GM11168 (cell line): ENCODE measurements at regions not wholly inside any gene's neighbourhood (a gene's known extent, or its start where the extent isn't known, plus 50 kb on each side); places are given as distances from the start of the nearest gene placed in this dataset.
"Not testable (repeated sequence)": the region's sequence is repeated elsewhere in the genome, so short reads cannot be mapped to it uniquely, and the experiment has no call there.

Experiments
- in situ Hi-C: fragments of 300-500 bp; cut with MboI; formaldehyde crosslinking; loops from one replicate; pipeline ENCODE4 v1.12.0; 2022; ENCODE audit warnings: low sequenced_read_pairs; ENCODE audit not compliant: unreplicated experiment

DNA sequence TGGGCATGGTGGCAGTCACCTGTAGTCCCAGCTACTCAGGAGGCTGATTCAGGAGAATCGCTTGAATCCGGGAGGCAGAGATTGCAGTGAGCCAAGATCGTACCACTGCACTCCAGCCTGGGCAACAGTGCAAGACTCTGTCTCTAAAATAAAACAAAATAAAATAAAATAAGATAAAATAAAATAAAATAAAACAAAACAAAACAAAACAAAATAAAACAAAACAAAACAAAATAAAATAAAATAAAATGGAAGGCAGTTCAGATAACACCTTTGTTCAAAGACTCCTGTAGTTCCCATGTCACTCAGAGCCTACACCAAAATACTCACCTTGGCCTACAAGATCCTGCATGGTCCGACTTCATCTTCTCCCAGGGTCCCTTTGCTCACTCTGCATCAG, 61.3 kb downstream of the SYF2 start:
- in situ Hi-C loops = not testable (repeated sequence)

DNA sequence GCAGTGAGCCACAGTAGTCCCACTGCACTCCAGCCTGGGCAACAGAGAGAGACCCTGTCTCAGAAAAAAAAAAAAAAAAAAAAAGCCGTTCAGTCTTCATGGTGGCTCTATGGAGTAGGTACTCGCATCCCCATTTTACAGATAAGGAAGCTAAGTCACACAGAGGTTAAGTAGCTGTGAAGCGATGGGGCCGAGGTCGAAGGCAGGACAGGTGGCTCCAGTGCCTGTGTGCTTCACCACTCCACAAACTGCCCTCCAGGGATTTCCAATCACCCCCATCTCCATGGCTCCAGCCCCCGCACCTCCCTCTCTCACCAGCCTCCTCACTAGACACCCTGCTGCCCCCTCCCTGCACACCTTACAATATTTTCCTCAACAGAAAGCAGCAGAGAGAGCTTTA, 61.9 kb downstream of the SYF2 start:
- in situ Hi-C loops = no loop called here

DNA sequence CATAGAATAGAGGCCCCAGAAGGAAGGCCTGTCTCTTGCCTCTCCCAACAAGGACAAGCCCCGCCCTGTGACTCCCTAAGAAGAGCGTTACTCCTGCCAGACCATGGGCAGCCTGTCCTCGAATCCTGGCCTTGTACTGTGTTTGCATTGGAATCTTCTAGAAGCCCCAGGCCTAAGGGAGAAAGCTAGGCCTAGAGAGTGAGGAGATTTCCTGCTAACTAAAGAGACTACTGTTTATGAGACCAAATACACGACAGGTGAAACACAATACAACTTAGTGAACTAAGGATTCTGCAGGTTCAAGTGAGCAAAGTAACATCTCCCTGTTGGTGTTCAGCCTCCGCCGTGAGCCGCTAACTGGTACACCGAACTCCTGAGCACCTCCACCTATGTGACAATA, 62.7 kb downstream of the SYF2 start:
- in situ Hi-C loops = no loop called here

DNA sequence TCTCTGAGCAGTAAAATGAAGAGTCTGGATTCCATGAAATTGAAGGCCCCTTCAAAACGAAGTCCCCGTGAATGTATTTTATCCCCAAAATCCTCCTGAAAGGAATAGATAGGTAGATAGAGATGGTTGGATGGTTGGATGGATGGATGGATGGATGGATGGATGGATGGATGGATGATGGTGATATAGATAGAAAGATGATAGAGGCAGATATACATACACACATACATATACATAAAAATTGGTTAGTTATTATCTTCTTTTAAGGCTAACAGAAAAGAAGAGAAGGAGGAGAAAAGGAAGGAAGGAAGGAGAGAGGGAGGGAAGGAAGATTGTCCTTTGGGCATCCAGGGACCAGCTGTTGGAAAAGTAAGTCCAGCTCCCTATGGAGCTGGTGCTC, 63.1 kb downstream of the SYF2 start:
- in situ Hi-C loops = no loop called here

- in situ Hi-C loops = no loop called here
Measured at GRCh38 chr1:25168193-25169071, 63.9 kb downstream of the SYF2 start.

DNA sequence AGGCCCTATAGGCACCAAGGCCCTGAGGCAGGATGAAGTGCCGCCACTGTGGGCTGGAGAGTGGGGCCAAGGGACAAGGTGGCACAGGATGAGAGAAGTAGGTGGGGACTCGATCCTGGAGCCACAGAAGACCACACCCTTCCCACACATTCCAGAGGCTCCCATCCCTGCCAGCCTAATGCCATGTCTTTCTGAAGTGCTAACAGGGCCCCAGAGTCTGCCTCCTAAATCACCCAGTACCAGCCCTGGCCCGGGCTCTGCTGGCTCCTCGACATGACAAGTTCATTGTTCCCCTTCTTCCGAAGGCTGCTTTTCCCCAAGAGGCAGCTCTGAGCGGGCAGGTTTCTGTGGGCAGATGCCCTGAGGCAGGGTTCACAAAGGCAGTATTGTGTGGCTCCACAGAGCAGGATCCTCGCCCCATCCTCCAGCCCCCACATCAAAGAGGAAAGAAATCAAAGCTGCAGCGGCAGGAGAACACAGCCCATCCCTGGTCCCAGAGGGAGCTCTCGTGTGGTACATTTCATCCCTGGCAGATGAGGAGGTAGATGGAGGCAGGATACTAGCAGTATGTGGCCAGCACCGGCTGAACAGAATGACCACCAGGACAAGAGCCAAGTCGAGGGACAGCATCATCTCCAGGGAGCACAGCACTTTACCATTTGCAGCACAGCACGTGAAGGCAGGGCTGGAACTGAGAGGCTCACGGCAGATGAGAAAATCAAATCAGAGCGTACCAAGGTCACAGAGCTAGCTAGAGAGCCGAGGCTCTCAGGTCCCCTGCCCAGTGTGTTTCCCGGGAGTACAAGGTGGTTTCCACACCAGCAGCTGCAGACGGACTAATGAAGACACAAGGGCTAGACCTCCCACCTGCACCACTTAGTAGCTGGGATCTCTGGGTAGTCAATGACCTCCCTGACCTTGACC, 64.8 kb downstream of the SYF2 start:
- in situ Hi-C loops = no loop called here

DNA sequence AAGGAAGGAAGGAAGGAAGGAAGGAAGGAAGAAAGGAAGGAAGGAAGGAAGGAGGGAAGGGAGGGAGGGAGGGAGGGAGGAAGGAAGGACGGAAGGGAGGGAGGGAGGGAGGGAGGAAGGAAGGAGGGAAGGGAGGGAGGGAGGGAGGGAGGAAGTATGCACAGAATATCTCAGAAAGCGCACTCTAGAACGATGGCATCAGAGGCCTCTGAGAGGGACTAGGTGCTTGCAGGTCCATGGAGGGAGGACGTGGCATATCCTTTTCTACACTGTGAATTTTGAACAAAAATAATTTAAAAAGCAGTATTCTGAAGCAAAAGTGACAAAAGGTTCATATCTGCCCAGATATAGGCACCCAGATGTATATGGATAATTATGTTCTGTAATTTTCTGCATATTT, 65.5 kb downstream of the SYF2 start:
- in situ Hi-C loops = no loop called here

- in situ Hi-C loops = no loop called here
Measured at GRCh38 chr1:25163986-25164385, 68.3 kb downstream of the SYF2 start.

DNA sequence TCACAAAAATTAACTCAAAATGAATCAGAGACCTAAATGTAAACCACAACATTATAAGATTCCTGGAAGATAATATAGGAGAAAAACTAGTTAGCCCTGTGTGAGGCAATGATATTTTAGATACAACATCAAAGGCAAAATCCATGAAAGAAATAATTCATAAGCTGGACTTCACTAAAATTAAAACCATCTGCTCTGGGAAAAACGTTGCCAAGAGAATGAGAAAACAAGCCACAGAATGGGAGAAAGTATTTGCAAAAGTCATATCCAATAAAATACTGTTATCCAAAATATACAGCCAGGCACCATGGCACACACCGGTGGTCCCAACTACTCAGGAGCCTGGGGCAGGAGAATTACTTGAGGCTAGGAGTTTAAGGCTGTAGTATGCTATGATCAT, 70.3 kb downstream of the SYF2 start:
- in situ Hi-C loops = no loop called here

- in situ Hi-C loops = no loop called here
Measured at GRCh38 chr1:25157846-25158245, 74.5 kb downstream of the SYF2 start.

DNA sequence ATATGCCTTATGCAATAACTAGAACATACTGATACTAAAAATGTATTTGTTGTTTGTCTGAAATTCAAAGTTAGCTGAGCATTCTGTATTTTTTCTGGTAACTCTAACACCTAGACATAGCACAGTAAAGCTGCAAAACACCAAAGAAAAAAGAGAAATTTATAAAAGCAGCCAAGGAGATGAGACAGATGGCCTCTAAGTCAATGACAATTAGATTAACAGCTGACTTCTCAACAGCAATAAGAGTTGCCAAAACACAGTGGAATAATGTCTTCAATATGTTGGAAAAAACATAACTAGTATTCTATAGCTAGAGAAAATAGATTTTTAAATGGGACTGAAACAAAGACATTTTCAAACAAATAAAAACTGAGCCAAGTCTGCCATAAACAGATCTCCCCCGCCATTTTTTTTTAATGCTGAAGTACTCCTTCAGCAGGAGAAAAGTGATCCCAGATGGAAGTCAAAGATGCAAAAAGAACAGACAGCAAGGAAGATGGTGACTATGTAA, 81.3 kb downstream of the SYF2 start:
- in situ Hi-C loops = no loop called here

DNA sequence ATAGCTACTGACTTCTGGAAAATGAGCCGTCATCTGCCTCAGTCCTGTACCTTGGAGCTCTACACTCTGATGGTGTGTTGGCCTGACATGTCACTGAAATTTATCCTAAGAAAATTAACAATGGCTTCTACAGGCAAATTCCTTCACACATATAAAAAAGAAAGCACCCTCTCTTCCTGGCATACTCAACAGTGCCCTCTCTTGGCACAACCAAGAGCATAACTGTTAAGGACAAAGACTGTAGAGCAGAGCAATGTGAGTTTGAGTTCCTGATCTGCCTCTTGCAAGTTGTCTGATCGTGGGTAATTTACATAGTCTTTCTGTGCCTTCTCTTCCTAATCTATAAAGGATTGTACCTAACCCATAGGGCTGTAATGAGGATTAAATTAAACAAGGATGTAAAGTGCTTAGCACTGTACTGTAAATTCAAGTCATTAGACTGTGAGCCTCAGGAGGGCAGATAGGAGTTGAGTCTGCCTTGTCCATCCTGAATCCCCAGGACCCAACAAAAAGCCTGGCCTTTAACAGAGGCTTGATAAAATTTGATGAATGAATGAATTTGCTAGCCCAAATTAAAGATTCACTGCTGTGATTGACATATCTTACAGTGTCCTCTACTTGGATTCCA, 83.5 kb downstream of the SYF2 start:
- in situ Hi-C loops = no loop called here

DNA sequence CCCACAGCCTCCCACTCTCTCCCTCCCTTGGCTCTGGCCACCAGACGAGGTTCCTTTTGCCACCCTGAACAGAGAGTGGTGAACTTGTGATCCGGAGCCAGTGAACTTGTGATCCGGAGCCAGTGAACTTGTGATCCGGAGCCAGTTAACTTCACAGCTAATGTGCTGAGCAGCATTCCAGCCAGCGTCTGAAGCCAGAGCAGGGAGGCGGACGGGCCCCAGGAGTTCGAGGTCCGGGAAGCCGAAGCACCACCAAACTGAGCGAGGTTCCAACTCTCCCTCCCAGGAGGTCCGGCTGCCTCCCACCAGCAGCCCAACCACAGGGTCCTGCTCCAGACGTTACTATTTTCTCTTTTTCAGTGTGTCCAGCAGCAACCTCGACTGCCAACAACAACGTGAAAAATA, 85.8 kb downstream of the SYF2 start:
- in situ Hi-C loops = no loop called here

DNA sequence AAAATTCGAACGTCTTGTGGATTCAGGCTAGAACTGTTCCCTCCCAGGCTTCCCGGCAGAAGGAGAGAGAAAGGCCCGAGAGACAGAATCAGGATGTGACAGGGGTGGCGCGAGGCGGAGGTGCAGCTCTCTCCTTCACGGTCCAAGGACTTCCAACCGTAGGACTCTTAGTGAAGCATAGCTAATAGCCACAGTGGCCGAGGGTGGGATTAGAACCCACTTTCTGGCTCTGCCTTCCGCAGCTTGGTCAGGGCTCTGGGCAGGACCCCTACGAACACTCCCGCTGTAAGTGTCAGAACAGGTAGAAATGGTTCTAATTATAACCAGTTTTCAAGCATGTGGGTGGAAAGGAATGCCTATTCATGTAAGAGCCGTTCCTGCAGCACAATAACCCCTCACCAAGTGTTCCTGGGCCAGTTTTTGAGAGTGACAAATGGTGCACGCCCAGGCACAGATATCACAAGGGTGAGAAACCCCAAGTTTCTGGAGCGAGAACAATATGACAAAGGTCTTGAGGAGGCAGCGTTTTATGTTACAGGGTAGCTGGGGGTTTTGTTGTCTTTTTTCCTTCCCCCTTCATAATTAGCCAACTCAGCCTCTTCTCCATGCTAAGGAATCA, 86.4 kb downstream of the SYF2 start:
- in situ Hi-C loops = no loop called here

- in situ Hi-C loops = no loop called here
Measured at GRCh38 chr1:25140073-25140797, 92.1 kb downstream of the SYF2 start.

DNA sequence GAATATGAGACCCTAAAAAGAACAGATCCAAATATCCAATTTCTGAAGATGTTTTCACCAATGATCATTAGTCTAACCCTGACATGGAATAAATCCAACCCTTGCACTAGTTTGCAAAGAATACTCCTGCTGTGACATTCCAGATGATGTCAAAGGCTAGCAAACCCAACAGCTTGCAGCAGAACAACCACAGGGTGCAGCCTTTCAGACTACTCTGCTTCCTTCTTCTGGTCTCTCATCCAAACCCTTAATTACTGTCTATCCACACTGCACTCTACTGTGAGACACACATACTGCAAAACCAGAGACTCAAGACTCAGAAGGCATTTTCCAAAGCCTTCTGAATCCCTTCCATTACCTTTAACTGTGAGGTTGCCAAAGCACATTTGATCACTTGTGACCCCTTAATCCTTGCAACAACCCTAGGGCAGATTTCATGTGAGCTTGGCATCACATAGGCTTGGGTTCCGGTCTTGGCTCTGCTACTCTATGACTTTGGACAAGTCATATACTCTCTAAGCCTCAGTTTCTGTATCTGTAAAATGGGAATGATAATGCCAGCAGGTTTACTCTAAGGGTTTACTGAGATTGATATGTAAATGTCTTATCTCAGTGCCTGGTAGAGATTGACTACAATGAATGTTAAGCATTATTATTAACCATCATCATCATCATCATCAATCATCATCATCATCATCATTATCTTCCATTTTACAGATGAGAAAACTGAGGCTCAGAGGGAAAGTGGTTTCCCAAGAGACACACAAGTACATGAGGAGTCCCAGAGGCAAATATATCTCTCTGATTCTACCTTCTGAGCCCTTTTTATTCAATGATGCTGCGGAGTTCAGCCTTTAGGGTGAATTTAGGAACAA, 94.5 kb downstream of the SYF2 start:
- in situ Hi-C loops = no loop called here

GRCh38 chr1:25137106-25137505, 95.2 kb downstream of the SYF2 start:
- in situ Hi-C loops = no loop called here

- in situ Hi-C loops = no loop called here
Measured at GRCh38 chr1:25135909-25136308, 96.4 kb downstream of the SYF2 start.
